ENCODE measurements at regions not wholly inside any gene's neighbourhood (a gene's known extent, or its start where the extent isn't known, plus 50 kb on each side); places are given as distances from the start of the nearest gene placed in this dataset.

- Histone ChIP-seq H3K27me3 (replicated peaks; ENCODE audit: insufficient read depth, low read depth, low read length, poor library complexity) (peaks cover 5% of the 10 kb centered on the region), H3K27ac (ENCODE audit: low read depth, low read length, poor library complexity, severe bottlenecking) (no peak overlapping the region), H3K4me1 (ENCODE audit: insufficient read depth, low read length, poor library complexity, severe bottlenecking) (no peaks in the 10 kb centered on the region), H3K4me3 (ENCODE audit: low read depth, low read length, poor library complexity, severe bottlenecking) (no peak overlapping the region), H3K36me3 (ENCODE audit: insufficient read depth, low read length, poor library complexity, severe bottlenecking) (no peaks in the 10 kb centered on the region), H3K9me3 (ENCODE audit: low read depth, low read length, poor library complexity, severe bottlenecking) (no peaks in the 10 kb centered on the region)
- ChIA-PET POLR2A (ENCODE audit: low non-redundant PET) (no interaction called here), CTCF (no interaction called here)
- BruUV-seq (replicated peaks): no TSS peak
- no peak for DNase-seq (ENCODE audit: low spot score)
- intact Hi-C loops (cut with micrococcal nuclease; ENCODE audit: unreplicated experiment): loop anchor here (10.0 kb wide), 1 partner anchor 210 kb away; the partner anchor contains the start of gene KIF26A
- TF ChIP-seq CTCF (conservative IDR thresholded peaks at IDR 0.05; ENCODE audit: low read depth, low read length) (no peak), EZH2 (IDR thresholded peaks at IDR 0.05; ENCODE audit: borderline replicate concordance, low read depth, low read length, poor library complexity, severe bottlenecking) (no peak)
Observed at GRCh38 chr14:104344818-104345620, 206.6 kb downstream of the KIF26A start.

GRCh38 chr14:104345621-104346462 lies 207.5 kb downstream of the KIF26A start:
- H3K4me1 ChIP-seq (ENCODE audit: insufficient read depth, low read length, poor library complexity, severe bottlenecking): no peaks in the 10 kb centered on the region
- H3K27me3 ChIP-seq (replicated peaks; ENCODE audit: insufficient read depth, low read depth, low read length, poor library complexity): peaks cover under 1% of the 10 kb centered on the region
- no peaks in the 10 kb centered on the region for H3K36me3 ChIP-seq (ENCODE audit: insufficient read depth, low read length, poor library complexity, severe bottlenecking)
- H3K27ac ChIP-seq (ENCODE audit: low read depth, low read length, poor library complexity, severe bottlenecking): no peak overlapping the region
- H3K4me3 ChIP-seq (ENCODE audit: low read depth, low read length, poor library complexity, severe bottlenecking): no peak overlapping the region
- ChIA-PET CTCF (no interaction called here), POLR2A (ENCODE audit: low non-redundant PET) (no interaction called here)
- intact Hi-C loops (cut with micrococcal nuclease; ENCODE audit: unreplicated experiment): loop anchor here (10.0 kb wide), 1 partner anchor 211 kb away; the partner anchor contains the start of gene KIF26A
- TF ChIP-seq EZH2 (IDR thresholded peaks at IDR 0.05; ENCODE audit: borderline replicate concordance, low read depth, low read length, poor library complexity, severe bottlenecking) (no peak), CTCF (conservative IDR thresholded peaks at IDR 0.05; ENCODE audit: low read depth, low read length) (no peak)
- no peaks in the 10 kb centered on the region for H3K9me3 ChIP-seq (ENCODE audit: low read depth, low read length, poor library complexity, severe bottlenecking)
- no peak for DNase-seq (ENCODE audit: low spot score)
- no TSS peak for BruUV-seq (replicated peaks)

GRCh38 chr14:104346608-104347007 lies 208.2 kb downstream of the KIF26A start:
- no peak for DNase-seq (ENCODE audit: low spot score)
- POLR2A ChIA-PET (ENCODE audit: low non-redundant PET): no interaction called here
- Histone ChIP-seq H3K36me3 (ENCODE audit: insufficient read depth, low read length, poor library complexity, severe bottlenecking) (no peaks in the 10 kb centered on the region), H3K9me3 (ENCODE audit: low read depth, low read length, poor library complexity, severe bottlenecking) (no peaks in the 10 kb centered on the region), H3K27me3 (replicated peaks; ENCODE audit: insufficient read depth, low read depth, low read length, poor library complexity) (no peaks in the 10 kb centered on the region), H3K27ac (ENCODE audit: low read depth, low read length, poor library complexity, severe bottlenecking) (no peak overlapping the region), H3K4me1 (ENCODE audit: insufficient read depth, low read length, poor library complexity, severe bottlenecking) (no peaks in the 10 kb centered on the region), H3K4me3 (ENCODE audit: low read depth, low read length, poor library complexity, severe bottlenecking) (no peak overlapping the region)
- CTCF ChIA-PET: no interaction called here
- intact Hi-C loops (cut with micrococcal nuclease; ENCODE audit: unreplicated experiment): loop anchor here (10.0 kb wide), 1 partner anchor 212 kb away; the partner anchor contains the start of gene KIF26A
- TF ChIP-seq EZH2 (IDR thresholded peaks at IDR 0.05; ENCODE audit: borderline replicate concordance, low read depth, low read length, poor library complexity, severe bottlenecking) (no peak), CTCF (conservative IDR thresholded peaks at IDR 0.05; ENCODE audit: low read depth, low read length) (no peak)
- BruUV-seq (replicated peaks): no TSS peak
